ENCODE measurements at regions not wholly inside any gene's neighbourhood (a gene's known extent, or its start where the extent isn't known, plus 50 kb on each side); places are given as distances from the start of the nearest gene placed in this dataset.

- intact Hi-C loops (cut with DNase I) = loop anchor here in 1 of 2 donors (10.0 kb wide), 1 partner anchor 173 kb away; no protein-coding TSS in a partner anchor
- Histone ChIP-seq H3K4me1 (no peaks in the 10 kb centered on the region), H3K9me3 (no peaks in the 10 kb centered on the region), H3K4me3 (no peak overlapping the region), H3K27me3 (ENCODE audit: insufficient read depth in 3 of 3, low read length in 2 of 3) (peaks cover 0 to 6% (median 5%) of the 10 kb centered on the region in 3 donors), H3K27ac (no peak overlapping the region), H3K36me3 (ENCODE audit: insufficient read depth in 1 of 2, low read depth in 1 of 2) (no peaks in the 10 kb centered on the region)
- no peak for TF ChIP-seq CTCF (IDR thresholded peaks at IDR 0.05)
- DNase-seq = no peak
- ATAC-seq = peak in 1 of 4 donors; percentile 22
- WGBS, 3 donors = 63 to 71% (median 69%) methylated on average over 9 to 10 of the region's 10 CpGs
Measured at GRCh38 chr18:10247742-10248082, 206.7 kb upstream of the APCDD1 start.

DNA sequence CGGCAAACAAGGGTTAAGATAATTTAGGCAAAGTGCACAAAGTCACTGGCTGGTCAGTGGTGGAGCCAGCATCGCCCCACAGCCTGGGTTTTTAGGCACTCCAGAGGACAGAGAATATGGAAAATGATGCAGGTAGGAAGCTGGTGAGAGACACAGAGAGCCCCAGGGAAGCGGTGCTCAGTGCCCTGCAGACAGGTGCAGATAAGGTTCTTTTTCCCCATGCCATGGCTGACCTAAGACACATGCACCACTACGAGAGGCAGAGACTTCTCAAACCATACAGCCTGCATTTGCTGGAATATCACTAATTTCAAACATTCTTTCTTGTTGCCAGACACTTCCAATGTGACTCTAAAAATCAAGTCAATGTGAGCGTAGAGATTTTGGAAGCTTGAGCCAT, 205.7 kb upstream of the APCDD1 start:
- peaks cover 0 to 6% (median 5%) of the 10 kb centered on the region in 3 donors for H3K27me3 ChIP-seq (ENCODE audit: insufficient read depth in 3 of 3, low read length in 2 of 3)
- ATAC-seq (no peak), DNase-seq (no peak)
- no peak overlapping the region for H3K27ac ChIP-seq
- WGBS, 3 donors = 94 to 96% (median 95%) methylated on average over 5 of the region's 5 CpGs
- no peaks in the 10 kb centered on the region for H3K4me1 ChIP-seq
- intact Hi-C loops (cut with DNase I) = loop anchor here in 1 of 2 donors (10.0 kb wide), 1 partner anchor 174 kb away; no protein-coding TSS in a partner anchor
- H3K4me3 ChIP-seq = no peak overlapping the region
- TF ChIP-seq CTCF (IDR thresholded peaks at IDR 0.05) = no peak
- H3K36me3 ChIP-seq (ENCODE audit: insufficient read depth in 1 of 2, low read depth in 1 of 2) = no peaks in the 10 kb centered on the region
- H3K9me3 ChIP-seq = no peaks in the 10 kb centered on the region

DNA sequence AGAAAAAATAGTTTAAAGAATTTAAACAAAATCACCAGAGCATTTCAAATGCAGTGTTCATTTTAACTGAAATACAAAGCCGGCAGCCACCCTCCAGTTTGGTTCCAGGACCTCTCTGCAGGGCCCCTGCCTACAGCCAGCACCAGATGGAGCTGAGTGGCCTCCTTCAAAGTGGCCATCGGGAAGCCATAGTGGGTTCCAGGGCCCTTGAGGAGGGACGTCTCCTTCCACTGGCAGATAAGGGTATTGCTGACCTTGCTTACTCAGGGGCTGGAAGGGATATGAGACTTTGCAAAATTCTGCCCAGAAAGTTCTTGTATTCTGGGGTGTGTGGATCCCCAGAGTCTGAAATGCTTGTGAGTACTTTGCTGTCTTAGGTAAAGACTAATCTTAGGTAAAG, 205.2 kb upstream of the APCDD1 start:
- Histone ChIP-seq H3K27ac (no peak overlapping the region), H3K4me3 (no peak overlapping the region), H3K36me3 (ENCODE audit: insufficient read depth in 1 of 2, low read depth in 1 of 2) (no peaks in the 10 kb centered on the region), H3K9me3 (no peaks in the 10 kb centered on the region), H3K4me1 (no peaks in the 10 kb centered on the region), H3K27me3 (ENCODE audit: insufficient read depth in 3 of 3, low read length in 2 of 3) (peaks cover 0 to 6% (median 5%) of the 10 kb centered on the region in 3 donors)
- no peak for DNase-seq
- no peak for TF ChIP-seq CTCF (IDR thresholded peaks at IDR 0.05)
- intact Hi-C loops (cut with DNase I) = loop anchor here in 1 of 2 donors (10.0 kb wide), 1 partner anchor 174 kb away; no protein-coding TSS in a partner anchor
- 76 to 89% (median 84%) methylated on average over 3 of the region's 3 CpGs for WGBS, 3 donors
- ATAC-seq = no peak

GRCh38 chr18:10249801-10250200, 204.6 kb upstream of the APCDD1 start:
- Histone ChIP-seq H3K4me3 (no peak overlapping the region), H3K27ac (no peak overlapping the region), H3K9me3 (no peaks in the 10 kb centered on the region), H3K36me3 (ENCODE audit: insufficient read depth in 1 of 2, low read depth in 1 of 2) (no peaks in the 10 kb centered on the region), H3K4me1 (no peaks in the 10 kb centered on the region), H3K27me3 (ENCODE audit: insufficient read depth in 3 of 3, low read length in 2 of 3) (peaks cover 0 to 6% (median 5%) of the 10 kb centered on the region in 3 donors)
- no peak for DNase-seq
- no peak for TF ChIP-seq CTCF (IDR thresholded peaks at IDR 0.05)
- no peak for ATAC-seq
- intact Hi-C loops (cut with DNase I) = loop anchor here in 1 of 2 donors (10.0 kb wide), 1 partner anchor 175 kb away; no protein-coding TSS in a partner anchor
- WGBS, 3 donors = 72 to 83% (median 75%) methylated on average over 1 of the region's 1 CpG

DNA sequence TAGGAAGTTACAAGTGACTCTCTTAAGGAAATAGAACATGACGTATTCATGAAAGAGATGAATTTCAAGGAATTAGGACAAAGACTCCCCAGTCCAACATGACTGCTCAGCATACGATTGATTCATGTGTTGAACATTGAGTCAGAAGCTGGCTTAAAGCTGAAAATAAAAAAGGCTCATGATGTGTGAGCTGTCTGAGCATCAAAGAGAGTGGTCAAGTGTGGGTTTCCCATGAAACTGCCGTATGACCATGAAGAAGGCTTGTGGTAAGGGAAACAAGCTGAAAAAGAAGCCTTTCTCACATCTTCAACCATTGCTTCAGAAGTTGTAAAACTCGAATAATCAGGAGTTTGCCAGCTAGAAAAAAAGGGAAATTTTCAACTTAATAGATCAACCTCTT, 201.9 kb upstream of the APCDD1 start:
- ATAC-seq (no peak), DNase-seq (no peak)
- intact Hi-C loops (cut with DNase I) = no loop called here
- TF ChIP-seq CTCF (IDR thresholded peaks at IDR 0.05) = no peak
- no peak overlapping the region for H3K4me3 ChIP-seq
- WGBS, 3 donors = 87 to 90% (median 89%) methylated on average over 4 of the region's 4 CpGs
- no peaks in the 10 kb centered on the region for H3K36me3 ChIP-seq (ENCODE audit: insufficient read depth in 1 of 2, low read depth in 1 of 2)
- H3K27me3 ChIP-seq (ENCODE audit: insufficient read depth in 3 of 3, low read length in 2 of 3) = peaks cover 0 to 4% (median 3%) of the 10 kb centered on the region in 3 donors
- no peaks in the 10 kb centered on the region for H3K4me1 ChIP-seq
- H3K9me3 ChIP-seq = no peaks in the 10 kb centered on the region
- no peak overlapping the region for H3K27ac ChIP-seq

Measured in psoas muscle (tissue), 7 donors.